IMR-90 (cell line): ENCODE measurements at regions not wholly inside any gene's neighbourhood (a gene's known extent, or its start where the extent isn't known, plus 50 kb on each side); places are given as distances from the start of the nearest gene placed in this dataset.

Source experiments
- ATAC-seq: fragments of 200-7000 bp; cut with Tn5 transposase; 2 replicates; pipeline ENCODE4 v1.9.1; 2020; ENCODE audit warnings: low read depth, mild to moderate bottlenecking, moderate library complexity
- BruUV-seq: library from RNA; stranded (reverse); fragments of 400-500 nt; replicated peaks from 2 replicates; lab custom pipeline; 2021; lab: Mats Ljungman, UMichigan
- CTCF ChIA-PET: fragments of 300-600 bp; formaldehyde crosslinking; extraction: SDS; loops from one replicate; lab custom pipeline; 2021; ENCODE audit warnings: antibody characterized with exemption; lab: Yijun Ruan, JAX
- POLR2A ChIA-PET: fragments of 300-600 bp; sonication (Branson Sonifier 250); formaldehyde crosslinking; loops from one replicate; lab custom pipeline; 2022; ENCODE audit warnings: antibody characterized with exemption; ENCODE audit not compliant: unreplicated experiment; lab: Charles Lee
- DNase-seq: peaks from one replicate; pipeline ENCODE4 v3.0.0; 2013
- H2AFZ ChIP-seq: replicated peaks from 2 replicates; pipeline ENCODE3; 2013; ENCODE audit warnings: low read length, mild to moderate bottlenecking; ENCODE audit not compliant: poor library complexity
- H2AK5ac ChIP-seq: 2 replicates; pipeline ENCODE4 v1.6.1; 2013; ENCODE audit warnings: low read depth, low read length, inconsistent platforms
- H2AK9ac ChIP-seq: replicated peaks from 2 replicates; pipeline ENCODE3; 2013; ENCODE audit warnings: mild to moderate bottlenecking, low read depth, low read length, moderate library complexity; ENCODE audit not compliant: poor library complexity
- H2BK120ac ChIP-seq: 2 replicates; pipeline ENCODE4 v1.6.1; 2013; ENCODE audit warnings: low read depth, low read length, inconsistent platforms
- H2BK15ac ChIP-seq: 3 replicates; pipeline ENCODE4 v1.6.1; 2013; ENCODE audit warnings: low read depth, low read length, inconsistent platforms
- H2BK20ac ChIP-seq: 2 replicates; pipeline ENCODE4 v1.6.1; 2013; ENCODE audit warnings: low read depth, mild to moderate bottlenecking, inconsistent platforms, low read length, moderate library complexity
- H2BK5ac ChIP-seq: 2 replicates; pipeline ENCODE4 v1.6.1; 2013; ENCODE audit warnings: mild to moderate bottlenecking, low read depth, low read length, inconsistent platforms; ENCODE audit not compliant: poor library complexity, severe bottlenecking
- H3K14ac ChIP-seq: replicated peaks from 2 replicates; pipeline ENCODE4 v1.6.1; 2013; ENCODE audit warnings: low read depth, low read length, inconsistent platforms
- H3K18ac ChIP-seq: 2 replicates; pipeline ENCODE4 v1.6.1; 2013; ENCODE audit warnings: low read depth, low read length, control low read depth
- H3K23ac ChIP-seq: 2 replicates; pipeline ENCODE4 v1.6.1; 2013; ENCODE audit warnings: low read depth, low read length, inconsistent platforms
- H3K27ac ChIP-seq: 2 replicates; pipeline ENCODE4 v1.5.1; 2013; ENCODE audit warnings: mild to moderate bottlenecking, control low read depth, low read length; ENCODE audit not compliant: insufficient read depth
- H3K27me3 ChIP-seq: 2 replicates; pipeline ENCODE4 v1.6.1; 2013; ENCODE audit warnings: low read length; ENCODE audit not compliant: control insufficient read depth, insufficient read depth
- H3K36me3 ChIP-seq: 2 replicates; pipeline ENCODE4 v1.6.1; 2013; ENCODE audit warnings: low read length, mixed read lengths; ENCODE audit not compliant: control insufficient read depth, insufficient read depth
- H3K4ac ChIP-seq: 2 replicates; pipeline ENCODE4 v1.6.1; 2013; ENCODE audit warnings: low read depth, low read length, inconsistent platforms
- H3K4me1 ChIP-seq: 2 replicates; pipeline ENCODE4 v1.6.1; 2013; ENCODE audit warnings: low read length, mixed read lengths; ENCODE audit not compliant: control insufficient read depth, insufficient read depth
- H3K4me2 ChIP-seq: 2 replicates; pipeline ENCODE4 v1.6.1; 2013; ENCODE audit warnings: low read depth, mild to moderate bottlenecking, control low read depth, low read length, moderate library complexity
- H3K4me3 ChIP-seq: 2 replicates; pipeline ENCODE4 v1.5.1; 2013; ENCODE audit warnings: low read depth, mild to moderate bottlenecking, control low read depth, low read length, moderate library complexity; ENCODE audit not compliant: insufficient read depth
- H3K56ac ChIP-seq: 2 replicates; pipeline ENCODE4 v1.6.1; 2013; ENCODE audit warnings: low read length, inconsistent platforms; ENCODE audit not compliant: insufficient read depth; ENCODE audit errors: extremely low read depth
- H3K79me1 ChIP-seq, 2 experiments: 2 replicates each; pipeline ENCODE4 v1.6.1; 2013; ENCODE audit warnings: low read length in 2 of 2, inconsistent platforms in 1 of 2, low read depth in 1 of 2
- H3K9ac ChIP-seq: 2 replicates; pipeline ENCODE4 v1.6.1; 2013; ENCODE audit warnings: low read depth, low read length, control low read depth
- H3K9me1 ChIP-seq: 2 replicates; pipeline ENCODE4 v1.6.1; 2013; ENCODE audit warnings: low read length, inconsistent platforms; ENCODE audit not compliant: insufficient read depth
- H3K9me3 ChIP-seq: 2 replicates; pipeline ENCODE4 v1.6.1; 2013; ENCODE audit warnings: low read length; ENCODE audit not compliant: control insufficient read depth, insufficient read depth
- H4K20me1 ChIP-seq: 2 replicates; pipeline ENCODE4 v1.6.1; 2013; ENCODE audit warnings: low read length, inconsistent platforms; ENCODE audit not compliant: insufficient read depth
- H4K5ac ChIP-seq: 2 replicates; pipeline ENCODE4 v1.6.1; 2013; ENCODE audit warnings: mild to moderate bottlenecking, low read depth, low read length, control low read depth
- H4K8ac ChIP-seq, 2 experiments: 2 replicates each; pipeline ENCODE4 v1.6.1; 2013; ENCODE audit warnings: low read depth in 2 of 2, low read length in 2 of 2, control low read depth in 1 of 2, inconsistent platforms in 1 of 2
- H4K91ac ChIP-seq: 2 replicates; pipeline ENCODE4 v1.6.1; 2013; ENCODE audit warnings: low read depth, low read length, inconsistent platforms; ENCODE audit not compliant: insufficient read depth
- CEBPB ChIP-seq: IDR thresholded peaks from 2 replicates; pipeline ENCODE4 v1.6.1; 2012; ENCODE audit warnings: low read depth, low read length, improper control_type of control experiment
- CHD1 ChIP-seq: IDR thresholded peaks from 2 replicates; pipeline ENCODE4 v1.6.1; 2012; ENCODE audit warnings: low read depth, low read length, improper control_type of control experiment
- CTCF ChIP-seq: conservative IDR thresholded peaks from 2 replicates; pipeline ENCODE4 v1.5.1; 2012; ENCODE audit warnings: mild to moderate bottlenecking, low read depth, low read length, improper control_type of control experiment
- FOS ChIP-seq: fragments of 150-350 bp; IDR thresholded peaks from 2 replicates; pipeline ENCODE4 v1.6.1; 2016; ENCODE audit warnings: low read depth, low read length
- MAFK ChIP-seq: IDR thresholded peaks from 2 replicates; pipeline ENCODE4 v1.6.1; 2012; ENCODE audit warnings: low read depth, low read length, improper control_type of control experiment
- MXI1 ChIP-seq: IDR thresholded peaks from 2 replicates; pipeline ENCODE4 v1.6.1; 2012; ENCODE audit warnings: low read depth, mild to moderate bottlenecking, low read length, moderate library complexity, borderline replicate concordance
- NFE2L2 ChIP-seq: fragments of 150-350 bp; IDR thresholded peaks from 2 replicates; pipeline ENCODE4 v1.6.1; 2016; ENCODE audit warnings: low read depth, mild to moderate bottlenecking, low read length
- RAD21 ChIP-seq: IDR thresholded peaks from 2 replicates; pipeline ENCODE4 v1.6.1; 2012; ENCODE audit warnings: low read length, improper control_type of control experiment
- RCOR1 ChIP-seq: IDR thresholded peaks from 2 replicates; pipeline ENCODE4 v1.6.1; 2012; ENCODE audit warnings: mild to moderate bottlenecking, low read length, improper control_type of control experiment; ENCODE audit not compliant: insufficient replicate concordance
- RFX5 ChIP-seq: IDR thresholded peaks from 2 replicates; pipeline ENCODE4 v1.8.0; 2012; ENCODE audit warnings: low read depth, mild to moderate bottlenecking, low read length, moderate library complexity
- SMC3 ChIP-seq: fragments of 150-350 bp; IDR thresholded peaks from 2 replicates; pipeline ENCODE4 v1.6.1; 2016; ENCODE audit warnings: low read depth, mild to moderate bottlenecking, antibody characterized with exemption, low read length, moderate library complexity
- USF2 ChIP-seq: fragments of 150-350 bp; IDR thresholded peaks from 2 replicates; pipeline ENCODE4 v1.6.1; 2017; ENCODE audit warnings: mild to moderate bottlenecking, antibody characterized with exemption, low read length, low read depth
- WGBS, 2 experiments: methylation state at CpG; one replicate each; pipeline versions ENCODE4 v1.1.5 to v1.1.7; 2013; ENCODE audit warnings: missing lambda C conversion rate in 2 of 2; ENCODE audit not compliant: insufficient read length in 1 of 2; ENCODE audit errors: extremely low coverage in 2 of 2; 5-methylcytosine and 5-hydroxymethylcytosine counted together
- dilution Hi-C: fragments of 300-500 bp; cut with HindIII; formaldehyde crosslinking; loops from one replicate; pipeline ENCODE4 v1.14.3; 2018; ENCODE audit warnings: low sequenced_read_pairs; ENCODE audit not compliant: unreplicated experiment
- in situ Hi-C: fragments of 300-500 bp; cut with MboI; formaldehyde crosslinking; loops from 3 replicates; pipeline ENCODE4 v1.14.3; 2019; ENCODE audit warnings: low sequenced_read_pairs, inconsistent platforms, mixed read lengths
- intact Hi-C: fragments of 100-400 bp; cut with micrococcal nuclease; formaldehyde crosslinking; loops from 2 replicates; pipeline ENCODE4 v1.10.0; 2022

- Histone ChIP-seq H4K5ac (no peak overlapping the region), H2BK15ac (no peak overlapping the region), H3K4ac (no peak overlapping the region), H3K9me1 (no peaks in the 10 kb centered on the region), H3K27ac (no peak overlapping the region), H3K4me2 (no peak overlapping the region), H2AK5ac (no peak overlapping the region), H4K20me1 (no peaks in the 10 kb centered on the region), H3K23ac (no peak overlapping the region), H3K36me3 (no peaks in the 10 kb centered on the region), H4K91ac (no peak overlapping the region), H3K18ac (no peak overlapping the region), H3K4me3 (no peak overlapping the region), H3K79me1 (no peaks in the 10 kb centered on the region), H2BK5ac (no peak overlapping the region), H4K8ac (no peak overlapping the region), H2BK20ac (no peak overlapping the region), H3K9ac (no peak overlapping the region), H3K27me3 (no peaks in the 10 kb centered on the region), H3K4me1 (no peaks in the 10 kb centered on the region), H2AK9ac (no peak overlapping the region), H3K9me3 (no peaks in the 10 kb centered on the region; the same call in 1 of the 2 replicates), H3K14ac (no peak overlapping the region), H2BK120ac (no peak overlapping the region), H2AFZ (no peak overlapping the region), H3K56ac (no peak overlapping the region)
- BruUV-seq: no TSS peak
- DNase-seq (no peak), ATAC-seq (no peak)
- TF ChIP-seq CTCF (no peak), NFE2L2 (no peak), RCOR1 (no peak), SMC3 (no peak), MAFK (no peak), MXI1 (no peak), CHD1 (no peak), RAD21 (no peak), RFX5 (no peak), USF2 (no peak), CEBPB (no peak), FOS (no peak)
- intact Hi-C loops: no loop called here
- CTCF ChIA-PET: no interaction called here
- in situ Hi-C loops: no loop called here
- POLR2A ChIA-PET: no interaction called here
- dilution Hi-C loops: no loop called here
- WGBS, 2 experiments: no CpG with 5 or more reads among the region's 2 CpGs
Measured at GRCh38 chr18:28650860-28651259, 473.9 kb upstream of the CDH2 start.
